ENCODE measurements at regions not wholly inside any gene's neighbourhood (a gene's known extent, or its start where the extent isn't known, plus 50 kb on each side); places are given as distances from the start of the nearest gene placed in this dataset.

DNA sequence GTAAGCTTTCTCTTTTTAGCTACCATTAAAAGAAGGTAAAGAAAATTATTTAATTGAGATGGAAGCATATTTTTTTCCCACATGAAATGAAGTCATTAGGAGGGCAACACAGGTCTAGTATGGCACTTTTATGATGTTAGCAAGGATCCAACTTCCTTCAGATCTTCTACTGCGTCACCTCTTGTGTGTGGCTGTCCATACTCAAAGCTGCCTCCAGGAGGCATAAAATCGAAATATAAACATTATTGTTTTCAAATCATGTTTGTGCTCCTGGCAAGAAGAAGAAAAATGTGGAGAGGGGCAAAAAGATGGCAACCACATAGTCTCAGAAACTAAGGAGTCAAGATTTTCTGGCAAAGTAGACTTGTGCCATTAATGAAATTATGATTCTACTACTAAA, 791.7 kb upstream of the EPHA6 start:
- no peak for TF ChIP-seq POLR2A (IDR thresholded peaks at IDR 0.05)
- TF ChIP-seq, protein P1, sequence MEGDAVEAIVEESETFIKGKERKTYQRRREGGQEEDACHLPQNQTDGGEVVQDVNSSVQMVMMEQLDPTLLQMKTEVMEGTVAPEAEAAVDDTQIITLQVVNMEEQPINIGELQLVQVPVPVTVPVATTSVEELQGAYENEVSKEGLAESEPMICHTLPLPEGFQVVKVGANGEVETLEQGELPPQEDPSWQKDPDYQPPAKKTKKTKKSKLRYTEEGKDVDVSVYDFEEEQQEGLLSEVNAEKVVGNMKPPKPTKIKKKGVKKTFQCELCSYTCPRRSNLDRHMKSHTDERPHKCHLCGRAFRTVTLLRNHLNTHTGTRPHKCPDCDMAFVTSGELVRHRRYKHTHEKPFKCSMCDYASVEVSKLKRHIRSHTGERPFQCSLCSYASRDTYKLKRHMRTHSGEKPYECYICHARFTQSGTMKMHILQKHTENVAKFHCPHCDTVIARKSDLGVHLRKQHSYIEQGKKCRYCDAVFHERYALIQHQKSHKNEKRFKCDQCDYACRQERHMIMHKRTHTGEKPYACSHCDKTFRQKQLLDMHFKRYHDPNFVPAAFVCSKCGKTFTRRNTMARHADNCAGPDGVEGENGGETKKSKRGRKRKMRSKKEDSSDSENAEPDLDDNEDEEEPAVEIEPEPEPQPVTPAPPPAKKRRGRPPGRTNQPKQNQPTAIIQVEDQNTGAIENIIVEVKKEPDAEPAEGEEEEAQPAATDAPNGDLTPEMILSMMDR (IDR thresholded peaks at IDR 0.05), result no peak
